ENCODE measurements at regions not wholly inside any gene's neighbourhood (a gene's known extent, or its start where the extent isn't known, plus 50 kb on each side); places are given as distances from the start of the nearest gene placed in this dataset.

DNA sequence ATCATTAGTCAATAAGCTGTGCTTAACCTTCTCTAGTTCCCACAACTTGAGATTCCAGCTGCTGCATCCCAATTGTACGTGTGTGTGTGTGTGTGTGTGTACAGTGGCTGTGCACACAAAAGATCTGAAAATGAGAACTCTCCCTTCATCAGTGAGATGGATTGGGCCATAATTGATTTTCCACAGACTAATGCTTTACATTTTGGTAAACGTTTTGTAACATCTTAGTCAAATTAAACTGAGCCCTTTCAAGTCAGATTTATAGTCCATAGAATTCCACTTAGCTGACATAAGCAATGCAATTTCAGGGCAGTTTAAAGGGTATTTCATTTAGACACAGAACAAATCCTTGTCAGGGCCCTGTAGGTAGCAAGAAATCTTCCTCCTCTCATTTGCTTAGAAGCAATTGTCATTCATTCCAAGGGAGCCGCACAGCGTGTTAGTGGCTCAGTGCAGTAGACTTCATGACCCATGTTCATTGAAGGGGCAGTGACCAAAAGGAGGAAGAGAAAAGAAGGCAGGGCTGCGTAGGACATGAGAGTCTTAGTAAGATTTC is 1123.5 kb upstream of the AUTS2 start:
- no peak for DNase-seq (ENCODE audit: low read depth in 3 of 3)

DNA sequence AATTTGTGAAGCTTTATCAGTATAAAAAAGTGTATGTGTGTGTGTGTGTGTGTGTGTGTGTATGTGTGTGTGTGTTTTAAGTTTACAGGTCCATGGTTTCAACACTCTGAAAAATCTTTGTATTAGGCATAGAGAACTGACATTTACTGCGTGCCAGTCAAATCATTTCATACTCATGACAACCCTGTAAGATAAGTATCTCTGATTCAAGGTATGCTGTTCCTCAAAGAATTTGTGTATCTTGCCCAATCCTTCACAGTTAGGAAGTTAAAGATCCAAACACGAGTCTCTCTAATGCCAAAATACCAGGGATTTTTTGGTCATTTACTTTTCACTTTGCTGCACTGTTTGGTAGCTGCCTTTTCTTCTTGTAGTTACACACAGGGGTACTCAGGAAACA is 1121.3 kb upstream of the AUTS2 start:
- no peak for DNase-seq (ENCODE audit: low read depth in 3 of 3)

DNA sequence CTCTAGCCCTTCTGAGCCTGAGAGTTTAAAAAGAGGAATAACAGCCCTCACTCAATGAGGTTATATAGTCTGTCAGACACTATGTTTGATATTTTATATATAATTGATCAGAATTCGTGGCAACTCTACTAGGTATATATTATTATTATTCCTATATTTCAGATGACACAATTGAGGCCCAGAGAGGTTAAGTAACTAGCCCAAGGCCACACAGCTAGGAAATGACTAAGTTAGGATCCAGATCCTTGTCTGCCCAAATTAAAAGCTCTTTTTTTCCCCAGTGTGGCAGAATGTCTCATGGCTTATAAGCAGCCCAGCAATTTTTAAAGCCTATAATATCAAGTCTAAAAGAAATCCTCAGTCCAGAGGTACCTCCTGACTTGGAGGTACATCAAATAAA is 1119.9 kb upstream of the AUTS2 start:
- DNase-seq (ENCODE audit: low read depth in 3 of 3): no peak

DNA sequence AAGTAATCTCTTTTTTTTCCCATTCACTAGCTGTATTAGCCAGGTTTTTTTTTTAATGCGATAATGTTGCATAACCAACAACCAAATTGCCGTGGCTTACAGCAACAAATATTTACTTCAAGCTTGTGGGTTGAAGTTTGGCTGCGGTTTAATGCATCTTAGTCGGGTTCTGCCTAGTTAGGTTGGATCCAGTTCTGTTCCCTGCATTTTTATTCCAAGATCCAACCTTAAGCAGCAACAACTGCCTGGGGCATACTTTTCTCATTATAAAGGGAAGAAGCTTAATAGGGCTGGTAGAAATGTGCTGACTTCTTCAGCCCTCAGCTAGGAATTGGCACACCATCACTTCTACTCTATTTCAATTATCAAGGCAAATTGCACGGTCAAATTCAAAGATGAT is 1115.5 kb upstream of the AUTS2 start:
- DNase-seq (ENCODE audit: low read depth in 3 of 3): no peak

DNA sequence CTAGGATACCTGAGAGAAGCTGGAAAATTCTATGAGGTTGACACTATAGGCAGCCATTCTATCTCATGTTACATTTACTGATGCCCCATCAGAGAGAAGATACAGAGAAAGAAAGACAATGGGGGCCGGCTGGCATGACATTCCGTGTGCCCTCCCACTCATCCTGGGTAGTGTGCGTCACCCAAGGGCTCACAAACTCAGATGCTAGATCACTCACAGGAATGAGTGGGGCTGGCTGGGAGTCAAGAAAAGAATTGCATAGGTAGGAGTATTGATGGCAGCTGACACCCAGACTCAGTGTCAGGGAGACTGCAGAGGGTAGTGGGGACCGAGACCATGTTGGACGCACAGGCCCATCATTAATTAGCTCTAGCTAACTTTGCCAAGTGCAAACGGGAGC is 1113.5 kb upstream of the AUTS2 start:
- no peak for DNase-seq (ENCODE audit: low read depth in 3 of 3)

DNA sequence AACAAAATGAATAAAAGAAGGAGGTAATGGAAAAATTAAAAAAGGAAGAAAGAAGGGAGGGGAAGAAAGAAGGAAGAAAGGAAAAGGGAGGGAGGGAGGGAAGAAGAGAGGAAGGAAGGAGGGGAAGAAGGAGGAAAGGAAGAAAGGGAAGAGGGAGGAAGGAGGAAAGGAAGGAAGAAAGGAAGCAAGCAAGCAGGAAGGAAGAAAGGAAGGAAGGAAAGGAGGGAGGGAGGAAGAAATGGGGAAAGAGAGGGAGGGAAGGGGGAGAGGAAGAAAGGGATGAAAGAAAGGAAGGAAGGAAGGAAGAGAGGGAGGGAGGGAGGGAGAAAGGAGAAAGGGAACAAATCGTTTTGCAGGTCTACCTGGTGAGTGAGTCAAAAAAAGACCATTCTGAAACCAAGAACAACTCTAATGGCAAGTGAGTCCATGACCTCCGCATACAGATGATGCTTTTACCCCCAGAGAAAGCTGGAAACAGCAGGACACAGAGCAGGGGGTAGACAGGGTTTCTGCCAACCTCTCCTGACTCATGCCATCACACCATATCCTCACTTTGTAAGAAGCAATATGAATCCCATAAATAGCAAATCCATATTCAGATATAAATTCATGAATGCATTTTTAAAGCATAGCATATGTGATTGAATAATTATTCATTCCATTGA is 1112.9 kb upstream of the AUTS2 start:
- DNase-seq (ENCODE audit: low read depth in 3 of 3): no peak

DNA sequence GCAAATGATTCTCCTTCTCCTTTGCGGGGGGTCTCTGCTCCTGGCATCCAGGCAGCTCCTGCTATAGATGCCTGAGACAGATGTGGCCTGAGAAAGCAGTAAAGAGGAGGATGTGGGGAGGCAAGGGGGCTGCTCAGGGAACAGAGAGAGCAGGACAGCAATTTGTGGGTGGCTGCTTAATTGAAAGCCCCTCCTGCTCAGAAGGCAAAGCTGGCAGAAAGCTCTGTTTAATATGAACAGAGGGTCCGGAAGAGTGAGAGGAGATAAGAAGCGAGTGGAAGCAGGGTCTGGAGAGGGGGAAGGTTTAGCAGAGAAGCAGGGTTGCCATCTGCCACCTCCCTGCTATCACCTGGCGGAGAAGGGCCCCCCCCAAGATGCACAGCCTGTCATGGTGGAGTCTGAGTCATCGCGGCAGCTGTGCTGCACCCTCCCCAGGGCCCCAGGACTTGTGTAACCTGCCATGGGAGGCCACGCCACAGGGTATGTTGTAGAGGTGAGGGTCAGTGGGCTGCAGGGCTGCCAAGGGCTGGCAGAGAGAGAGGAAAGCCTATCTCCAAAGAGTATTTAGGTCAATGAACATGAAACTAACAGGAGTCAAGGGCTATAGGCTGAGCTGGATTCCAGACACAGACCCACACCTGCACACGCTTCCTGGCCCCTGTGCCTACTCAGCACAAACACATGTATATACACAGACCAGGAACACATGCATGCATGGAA is 1109.8 kb upstream of the AUTS2 start:
- no peak for DNase-seq (ENCODE audit: low read depth in 3 of 3)

DNA sequence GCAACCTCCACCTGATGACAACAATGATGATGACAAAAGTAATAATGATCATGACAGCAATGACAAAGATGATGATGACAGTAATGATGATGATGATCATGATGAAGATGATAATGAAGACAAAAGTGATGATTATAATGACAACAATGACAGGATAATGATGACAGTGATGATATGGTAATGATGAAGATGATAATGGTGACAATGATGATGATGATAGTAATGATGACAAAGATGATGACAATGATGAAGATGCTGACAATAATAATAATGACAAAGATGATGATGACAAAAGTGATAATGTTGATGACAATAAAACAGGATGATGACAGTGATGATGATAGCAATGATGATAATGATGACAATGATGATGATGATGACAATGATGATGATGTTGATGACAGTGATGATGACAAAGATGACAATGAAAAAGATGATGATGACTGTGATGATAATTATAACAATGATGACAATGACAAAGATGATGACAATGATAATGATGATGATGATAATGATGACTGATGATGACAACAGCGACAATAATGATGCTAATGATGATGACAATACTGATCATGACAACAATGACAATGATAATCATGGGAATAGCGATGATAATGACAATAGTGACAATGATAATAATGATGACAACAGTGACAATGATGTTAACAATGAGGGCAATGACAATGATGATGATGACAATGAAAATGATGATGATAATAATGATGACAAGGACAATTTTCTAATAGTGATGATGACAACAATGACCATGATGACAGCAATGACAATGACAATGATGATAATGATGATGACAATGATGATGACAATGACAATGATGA is 1106.5 kb upstream of the AUTS2 start:
- no peak for DNase-seq (ENCODE audit: low read depth in 3 of 3)

DNA sequence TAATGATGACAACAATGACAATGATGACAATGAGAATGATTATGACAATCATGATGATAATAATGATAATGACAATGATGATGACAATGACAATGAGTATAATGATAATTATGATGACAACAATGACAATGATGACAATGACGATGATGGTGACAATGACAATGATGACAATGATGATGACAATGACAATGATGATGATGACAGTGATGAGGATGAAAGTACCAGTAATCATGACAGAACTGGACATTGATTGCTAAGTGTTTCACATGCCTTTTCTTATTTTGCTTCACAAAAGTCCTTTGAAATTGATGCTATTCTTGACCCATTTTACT is 1106.0 kb upstream of the AUTS2 start:
- no peak for DNase-seq (ENCODE audit: low read depth in 3 of 3)

DNA sequence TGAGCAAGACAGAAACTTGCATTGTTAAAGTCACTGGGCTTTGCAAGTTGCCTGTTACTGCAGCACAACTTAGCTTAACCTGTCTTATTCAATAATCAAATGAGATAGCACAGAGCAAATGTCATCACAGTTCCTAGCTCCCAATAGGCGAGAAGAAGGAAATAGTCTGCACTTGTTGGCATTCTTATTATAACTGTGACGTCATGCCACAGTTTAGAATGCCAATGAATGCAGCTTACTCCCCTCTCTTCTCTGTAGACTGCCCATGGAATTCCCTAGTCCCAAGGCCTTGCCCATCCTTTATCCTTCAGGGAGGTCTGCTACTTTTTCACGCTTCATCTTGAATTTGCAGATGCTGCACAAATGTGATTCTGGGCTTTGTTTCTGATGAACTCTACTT is 1094.9 kb upstream of the AUTS2 start:
- DNase-seq (ENCODE audit: low read depth in 3 of 3): no peak

DNA sequence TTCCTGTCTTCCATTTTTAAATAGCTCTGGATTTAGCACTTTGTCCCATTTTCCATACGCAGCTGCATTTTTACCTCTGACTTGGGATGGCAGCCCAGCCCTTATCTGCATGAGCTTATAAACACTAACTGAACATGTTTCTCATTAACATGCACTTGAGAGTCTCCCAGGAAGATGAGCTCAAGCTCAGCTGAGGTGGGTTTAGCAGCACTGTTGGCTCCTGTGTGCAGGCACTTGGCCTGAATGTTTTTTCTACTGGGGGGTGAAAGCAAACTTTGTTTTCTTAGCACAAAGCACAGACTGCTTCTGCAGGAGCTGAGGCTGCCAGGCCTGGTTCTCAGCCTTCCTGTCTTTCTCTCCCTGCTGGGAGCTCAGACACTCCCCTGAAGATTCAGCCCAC is 1093.6 kb upstream of the AUTS2 start:
- no peak for DNase-seq (ENCODE audit: low read depth in 3 of 3)

DNA sequence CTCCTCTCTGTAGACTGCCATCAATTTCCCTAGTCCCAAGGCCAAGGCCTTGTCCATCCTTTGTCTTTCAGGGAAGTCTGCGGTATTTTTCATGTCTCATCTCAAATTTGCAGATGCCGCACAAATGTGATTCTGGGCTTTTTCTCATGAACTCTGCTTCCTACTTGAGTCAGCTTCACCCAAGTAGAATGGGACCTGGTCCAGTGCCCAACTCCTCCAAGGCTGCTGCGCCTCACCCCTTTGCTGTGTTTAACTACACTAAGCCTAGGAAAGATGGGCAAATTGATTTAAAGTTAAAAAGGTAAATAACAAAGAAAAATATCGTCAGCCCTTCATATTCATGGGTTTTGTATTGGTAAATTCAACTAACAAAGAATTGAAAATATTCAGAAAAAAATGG is 1092.6 kb upstream of the AUTS2 start:
- DNase-seq (ENCODE audit: low read depth in 3 of 3): no peak

DNA sequence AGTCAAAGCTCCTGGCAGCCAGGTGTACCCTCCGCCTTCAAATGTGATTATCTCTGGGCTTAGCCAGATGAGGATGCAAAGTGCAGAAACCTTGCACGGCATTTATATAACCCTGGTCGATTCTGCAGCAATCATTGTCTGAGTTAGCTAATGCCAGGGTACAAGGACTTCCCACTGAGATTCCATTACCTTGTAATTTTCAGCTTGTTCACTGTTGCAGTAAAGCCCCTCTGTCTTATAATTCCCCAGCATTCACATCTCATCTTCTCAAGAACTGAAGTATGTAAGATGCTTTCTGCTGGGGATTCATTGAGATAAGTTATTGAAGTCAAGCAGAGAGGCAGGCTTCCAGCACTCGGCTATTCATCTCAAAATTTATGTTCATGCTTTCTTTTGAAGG is 1090.6 kb upstream of the AUTS2 start:
- DNase-seq (ENCODE audit: low read depth in 3 of 3): no peak

DNA sequence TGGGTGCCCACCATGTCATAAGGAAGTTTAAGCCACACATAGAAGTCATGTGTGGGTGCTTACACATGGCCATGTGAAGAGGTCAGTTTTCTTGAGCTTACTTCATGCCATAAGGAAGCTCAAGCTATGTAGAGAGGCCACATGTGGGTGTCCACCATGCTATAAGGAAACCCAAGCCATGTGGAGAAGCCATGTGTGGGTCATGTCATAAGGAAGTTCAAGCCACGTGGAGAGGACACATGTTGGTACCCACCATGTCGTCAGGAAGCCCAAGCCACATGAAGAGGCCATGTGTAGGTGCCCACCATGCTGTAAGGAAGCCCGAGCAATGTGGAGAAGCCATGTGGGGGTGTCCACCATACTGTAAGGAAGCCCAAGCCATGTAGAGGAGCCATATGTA is 1089.2 kb upstream of the AUTS2 start:
- DNase-seq (ENCODE audit: low read depth in 3 of 3): no peak

DNA sequence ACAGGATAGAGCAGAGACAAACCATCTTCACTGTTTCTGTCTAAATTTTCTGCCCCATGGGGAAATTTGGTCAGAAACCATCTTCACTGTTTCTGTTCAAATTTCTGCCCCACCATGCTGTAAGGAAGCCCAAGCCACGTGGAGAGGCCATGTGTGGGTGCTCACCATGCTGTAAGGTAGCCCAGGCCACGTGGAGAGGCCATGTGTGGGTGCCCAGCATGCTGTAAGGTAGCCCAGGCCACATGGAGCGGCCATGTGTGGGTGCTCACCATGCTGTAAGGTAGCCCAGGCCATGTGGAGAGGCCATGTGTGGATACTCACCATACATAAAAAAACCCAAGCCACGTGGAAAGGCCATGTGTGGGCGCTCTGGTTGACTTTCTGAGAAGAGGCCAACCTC is 1088.7 kb upstream of the AUTS2 start:
- no peak for DNase-seq (ENCODE audit: low read depth in 3 of 3)

DNA sequence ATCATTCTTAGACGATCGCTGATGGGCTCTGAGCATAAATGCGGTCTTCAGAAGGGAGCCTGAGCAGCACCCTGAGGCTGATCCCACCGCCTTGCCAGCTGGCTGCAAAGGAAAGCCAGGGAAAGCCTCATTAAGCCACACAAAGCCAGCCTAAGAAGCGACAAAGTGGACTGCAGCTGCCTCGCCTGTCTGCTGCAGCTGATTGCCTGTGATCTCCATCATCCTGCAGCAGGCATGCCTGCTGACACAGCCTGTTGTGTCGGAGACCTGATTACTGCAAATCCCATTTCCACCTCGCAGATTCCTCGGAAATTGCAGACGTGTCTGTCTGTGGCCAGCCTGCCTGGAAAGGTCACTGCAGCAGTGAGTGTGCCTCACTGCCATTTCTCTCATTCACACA is 1087.0 kb upstream of the AUTS2 start:
- DNase-seq (ENCODE audit: low read depth in 3 of 3): no peak

DNA sequence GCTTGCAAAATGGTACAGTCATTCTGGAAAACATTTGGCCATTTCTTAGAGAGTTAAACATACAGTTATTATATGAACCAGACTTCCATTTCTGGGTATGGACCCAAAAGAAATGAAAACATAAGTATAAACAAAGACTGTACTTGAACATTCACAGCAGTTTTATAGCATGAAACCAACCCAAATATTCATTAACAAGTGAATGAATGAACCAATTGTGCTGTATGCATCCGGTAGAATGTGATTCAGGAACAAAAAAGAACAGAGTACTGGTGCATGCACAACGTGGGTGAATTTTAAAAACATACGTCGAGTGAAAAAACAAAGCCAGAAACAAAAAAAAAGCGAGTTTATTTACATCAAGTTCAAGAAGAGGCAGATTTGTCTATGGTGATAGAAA is 1085.8 kb upstream of the AUTS2 start:
- DNase-seq (ENCODE audit: low read depth in 3 of 3): no peak

DNA sequence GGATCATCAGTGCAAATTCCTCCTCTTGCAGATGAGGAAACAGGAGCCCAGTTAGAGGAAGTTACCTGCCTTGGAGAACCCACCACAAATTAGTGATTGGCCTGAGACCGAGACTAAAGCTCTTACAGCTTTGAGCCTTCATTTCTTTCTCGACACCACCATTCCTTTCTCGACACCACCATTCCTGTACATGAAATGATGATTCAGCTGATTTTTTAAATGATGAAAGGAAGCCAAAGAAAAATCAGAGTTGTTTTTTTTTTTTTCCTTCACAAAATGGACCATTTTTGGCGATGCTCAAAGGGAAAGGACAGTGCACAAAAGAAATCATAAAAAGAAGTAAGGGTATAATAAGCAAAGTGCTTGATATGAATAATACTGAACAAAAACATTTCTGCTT is 1080.2 kb upstream of the AUTS2 start:
- no peak for DNase-seq (ENCODE audit: low read depth in 3 of 3)

DNA sequence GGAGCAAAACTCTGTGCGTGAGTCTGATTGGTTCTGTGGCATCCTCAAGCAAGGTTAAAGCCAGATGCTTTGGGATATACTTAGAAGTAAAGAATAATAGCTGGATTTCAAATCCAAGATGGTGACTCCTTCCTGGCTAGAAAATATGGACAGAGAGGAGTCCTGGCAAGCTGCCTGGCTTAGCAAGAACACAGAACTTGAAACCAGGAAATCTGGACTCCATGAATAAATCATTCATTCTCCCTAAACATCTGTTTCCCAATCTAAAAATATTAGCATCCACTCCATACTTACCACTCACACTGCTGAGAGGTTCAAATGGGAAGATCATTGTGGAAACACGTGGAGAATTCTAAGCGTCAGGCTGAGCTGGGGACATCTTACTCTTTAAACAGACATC is 1074.1 kb upstream of the AUTS2 start:
- no peak for DNase-seq (ENCODE audit: low read depth in 3 of 3)

DNA sequence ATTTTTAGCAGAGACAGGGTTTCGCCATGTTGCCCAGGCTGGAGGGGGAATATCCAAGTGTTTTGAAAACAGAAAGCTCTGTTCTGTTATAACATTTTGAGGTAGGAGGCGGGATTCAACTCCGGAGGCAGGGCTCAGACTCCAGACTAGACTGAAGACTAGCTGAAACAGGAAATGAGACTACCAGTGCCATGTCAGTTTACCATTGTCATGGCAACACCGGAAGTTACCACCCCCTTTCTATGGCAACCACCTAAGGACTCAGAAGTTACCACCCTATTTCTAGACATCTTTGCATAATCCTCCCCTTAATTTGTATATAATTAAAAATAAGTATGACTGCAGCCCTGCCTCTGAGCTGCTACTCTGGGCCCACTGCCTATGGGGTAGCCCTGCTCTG is 1069.1 kb upstream of the AUTS2 start:
- no peak for DNase-seq (ENCODE audit: low read depth in 3 of 3)

DNA sequence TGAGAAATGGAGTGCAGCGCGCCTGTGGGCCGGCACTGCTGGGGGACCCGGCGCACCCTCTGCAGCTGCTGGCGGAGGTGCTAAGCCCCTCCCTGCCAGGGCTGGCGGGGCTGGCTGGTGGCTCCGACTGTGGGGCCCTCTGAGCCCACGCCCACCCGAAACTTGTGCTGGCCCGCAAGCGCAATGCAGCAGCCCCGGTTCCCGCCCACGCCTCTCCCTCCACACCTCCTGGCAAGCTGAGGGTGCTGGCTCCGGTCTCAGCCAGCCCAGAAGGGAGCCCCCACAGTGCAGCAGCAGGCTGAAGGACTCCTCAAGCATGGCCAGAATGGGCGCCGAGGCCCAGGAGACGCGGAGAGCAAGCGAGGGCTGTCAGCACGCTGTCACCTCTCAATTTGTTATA is 1063.0 kb upstream of the AUTS2 start:
- no peak for DNase-seq (ENCODE audit: low read depth in 3 of 3)

DNA sequence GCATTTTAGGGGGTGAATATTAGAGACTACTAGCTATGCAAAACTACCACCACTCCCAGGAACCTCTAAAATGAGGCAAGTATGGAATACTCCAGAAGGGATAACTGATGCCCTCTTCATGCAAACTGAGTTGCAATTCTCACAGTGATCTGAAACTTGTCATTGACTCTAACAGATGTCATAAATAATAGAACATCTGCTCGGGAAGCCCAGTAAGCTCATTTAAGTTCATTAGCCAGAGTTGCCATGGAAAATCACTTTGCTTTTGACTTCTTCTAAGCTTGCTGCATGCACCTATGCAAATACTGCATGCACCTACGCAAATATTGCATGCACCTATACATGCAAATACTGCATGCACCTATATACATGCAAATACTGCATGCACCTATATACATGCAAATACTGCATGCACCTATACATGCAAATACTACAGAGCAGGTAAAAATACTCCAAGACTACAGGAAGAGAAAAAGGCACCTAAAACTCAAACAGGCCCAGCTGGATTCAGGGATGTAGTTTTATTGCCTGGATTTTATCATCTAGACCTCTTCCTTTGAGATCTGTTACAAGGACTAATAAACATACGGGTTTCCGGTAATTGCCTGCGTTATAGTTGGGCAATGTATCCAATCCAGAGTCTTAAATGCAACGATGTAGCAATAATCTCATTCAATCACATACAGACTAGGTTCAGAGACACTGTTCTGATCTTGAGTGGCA is 1061.1 kb upstream of the AUTS2 start:
- no peak for DNase-seq (ENCODE audit: low read depth in 3 of 3)

Measured in stimulated activated CD4-positive, alpha-beta T cell treated with anti-CD3 and anti-CD28 coated beads, TNF-alpha, amount 100 ng/mL, for 24 hours (primary cell).